ENCODE measurements at regions not wholly inside any gene's neighbourhood (a gene's known extent, or its start where the extent isn't known, plus 50 kb on each side); places are given as distances from the start of the nearest gene placed in this dataset.

DNA sequence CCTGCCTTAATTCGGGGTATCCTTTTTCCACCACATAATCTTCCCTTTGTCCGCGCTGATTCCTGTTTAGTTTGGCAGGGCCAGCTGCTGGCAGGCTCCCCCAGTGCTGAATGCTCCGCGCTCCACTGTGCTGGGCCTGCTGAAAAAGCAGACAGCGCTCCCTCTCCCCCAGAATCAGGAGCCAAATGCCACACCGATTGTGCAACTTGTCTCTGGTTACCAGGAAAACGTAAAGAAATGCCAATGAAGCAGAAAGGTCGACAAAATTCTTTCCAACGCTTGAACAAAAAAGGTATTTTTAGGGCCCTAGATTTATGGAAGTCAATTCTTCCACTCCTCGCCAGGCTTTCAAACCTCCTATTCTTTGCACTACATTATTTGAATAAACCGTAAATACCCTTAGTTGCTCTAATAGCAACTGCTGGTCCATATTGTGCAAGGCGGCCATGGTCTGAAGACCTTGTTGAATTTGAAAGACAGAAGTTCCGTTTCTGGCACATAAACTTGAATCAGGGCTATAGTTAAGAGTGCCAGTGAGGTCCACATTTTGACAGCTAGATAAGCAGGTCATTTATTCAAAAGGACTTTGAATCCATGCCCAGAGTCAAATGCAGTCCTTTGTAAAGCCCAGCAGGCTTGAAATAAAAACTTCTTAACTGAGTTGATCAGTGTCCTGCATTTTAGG is 206.7 kb upstream of the RFC3 start:
- H3K79me2 ChIP-seq (replicated peaks; ENCODE audit: insufficient read depth, low read length): no peaks in the 10 kb centered on the region
- TF ChIP-seq MXI1 (conservative IDR thresholded peaks at IDR 0.05; ENCODE audit: poor library complexity, severe bottlenecking) (no peak), EZH2 (IDR thresholded peaks at IDR 0.05; ENCODE audit: borderline replicate concordance, insufficient read depth, low read length, poor library complexity, severe bottlenecking) (no peak), POLR2AphosphoS5 (IDR thresholded peaks at IDR 0.05) (no peak), TAF1 (IDR thresholded peaks at IDR 0.05; ENCODE audit: low read depth) (no peak), RAD21 (conservative IDR thresholded peaks at IDR 0.05) (no peak), EP300 (conservative IDR thresholded peaks at IDR 0.05; ENCODE audit: poor library complexity, severe bottlenecking) (no peak), SMC3 (conservative IDR thresholded peaks at IDR 0.05; ENCODE audit: poor library complexity) (no peak)
- TF ChIP-seq, protein P1, sequence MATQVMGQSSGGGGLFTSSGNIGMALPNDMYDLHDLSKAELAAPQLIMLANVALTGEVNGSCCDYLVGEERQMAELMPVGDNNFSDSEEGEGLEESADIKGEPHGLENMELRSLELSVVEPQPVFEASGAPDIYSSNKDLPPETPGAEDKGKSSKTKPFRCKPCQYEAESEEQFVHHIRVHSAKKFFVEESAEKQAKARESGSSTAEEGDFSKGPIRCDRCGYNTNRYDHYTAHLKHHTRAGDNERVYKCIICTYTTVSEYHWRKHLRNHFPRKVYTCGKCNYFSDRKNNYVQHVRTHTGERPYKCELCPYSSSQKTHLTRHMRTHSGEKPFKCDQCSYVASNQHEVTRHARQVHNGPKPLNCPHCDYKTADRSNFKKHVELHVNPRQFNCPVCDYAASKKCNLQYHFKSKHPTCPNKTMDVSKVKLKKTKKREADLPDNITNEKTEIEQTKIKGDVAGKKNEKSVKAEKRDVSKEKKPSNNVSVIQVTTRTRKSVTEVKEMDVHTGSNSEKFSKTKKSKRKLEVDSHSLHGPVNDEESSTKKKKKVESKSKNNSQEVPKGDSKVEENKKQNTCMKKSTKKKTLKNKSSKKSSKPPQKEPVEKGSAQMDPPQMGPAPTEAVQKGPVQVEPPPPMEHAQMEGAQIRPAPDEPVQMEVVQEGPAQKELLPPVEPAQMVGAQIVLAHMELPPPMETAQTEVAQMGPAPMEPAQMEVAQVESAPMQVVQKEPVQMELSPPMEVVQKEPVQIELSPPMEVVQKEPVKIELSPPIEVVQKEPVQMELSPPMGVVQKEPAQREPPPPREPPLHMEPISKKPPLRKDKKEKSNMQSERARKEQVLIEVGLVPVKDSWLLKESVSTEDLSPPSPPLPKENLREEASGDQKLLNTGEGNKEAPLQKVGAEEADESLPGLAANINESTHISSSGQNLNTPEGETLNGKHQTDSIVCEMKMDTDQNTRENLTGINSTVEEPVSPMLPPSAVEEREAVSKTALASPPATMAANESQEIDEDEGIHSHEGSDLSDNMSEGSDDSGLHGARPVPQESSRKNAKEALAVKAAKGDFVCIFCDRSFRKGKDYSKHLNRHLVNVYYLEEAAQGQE (IDR thresholded peaks at IDR 0.05; ENCODE audit: borderline replicate concordance): no peak
- TF ChIP-seq, protein P2, sequence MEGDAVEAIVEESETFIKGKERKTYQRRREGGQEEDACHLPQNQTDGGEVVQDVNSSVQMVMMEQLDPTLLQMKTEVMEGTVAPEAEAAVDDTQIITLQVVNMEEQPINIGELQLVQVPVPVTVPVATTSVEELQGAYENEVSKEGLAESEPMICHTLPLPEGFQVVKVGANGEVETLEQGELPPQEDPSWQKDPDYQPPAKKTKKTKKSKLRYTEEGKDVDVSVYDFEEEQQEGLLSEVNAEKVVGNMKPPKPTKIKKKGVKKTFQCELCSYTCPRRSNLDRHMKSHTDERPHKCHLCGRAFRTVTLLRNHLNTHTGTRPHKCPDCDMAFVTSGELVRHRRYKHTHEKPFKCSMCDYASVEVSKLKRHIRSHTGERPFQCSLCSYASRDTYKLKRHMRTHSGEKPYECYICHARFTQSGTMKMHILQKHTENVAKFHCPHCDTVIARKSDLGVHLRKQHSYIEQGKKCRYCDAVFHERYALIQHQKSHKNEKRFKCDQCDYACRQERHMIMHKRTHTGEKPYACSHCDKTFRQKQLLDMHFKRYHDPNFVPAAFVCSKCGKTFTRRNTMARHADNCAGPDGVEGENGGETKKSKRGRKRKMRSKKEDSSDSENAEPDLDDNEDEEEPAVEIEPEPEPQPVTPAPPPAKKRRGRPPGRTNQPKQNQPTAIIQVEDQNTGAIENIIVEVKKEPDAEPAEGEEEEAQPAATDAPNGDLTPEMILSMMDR (IDR thresholded peaks at IDR 0.05; ENCODE audit: poor library complexity, severe bottlenecking): no peak
- H3K27ac ChIP-seq (ENCODE audit: low read length): no peak overlapping the region
- H2AFZ ChIP-seq (ENCODE audit: low read depth, low read length): no peak overlapping the region
- H3K4me3 ChIP-seq (ENCODE audit: low read length): no peak overlapping the region
- no peak overlapping the region for H3K4me2 ChIP-seq (ENCODE audit: low read length)
- H3K9me2 ChIP-seq (ENCODE audit: insufficient read depth, low read length): no peaks in the 10 kb centered on the region
- no peaks in the 10 kb centered on the region for H3F3A ChIP-seq (ENCODE audit: insufficient read depth, low read length, poor library complexity, severe bottlenecking)
- no peak overlapping the region for H3K9ac ChIP-seq (ENCODE audit: low read length)
- H3K9me3 ChIP-seq (ENCODE audit: low read length): no peaks in the 10 kb centered on the region
- H3K27me3 ChIP-seq (ENCODE audit: insufficient read depth, low read depth, low read length): no peaks in the 10 kb centered on the region
- no peaks in the 10 kb centered on the region for H3K36me3 ChIP-seq (ENCODE audit: insufficient read depth, low read length)
- H4K20me1 ChIP-seq (ENCODE audit: insufficient read depth): no peaks in the 10 kb centered on the region

DNA sequence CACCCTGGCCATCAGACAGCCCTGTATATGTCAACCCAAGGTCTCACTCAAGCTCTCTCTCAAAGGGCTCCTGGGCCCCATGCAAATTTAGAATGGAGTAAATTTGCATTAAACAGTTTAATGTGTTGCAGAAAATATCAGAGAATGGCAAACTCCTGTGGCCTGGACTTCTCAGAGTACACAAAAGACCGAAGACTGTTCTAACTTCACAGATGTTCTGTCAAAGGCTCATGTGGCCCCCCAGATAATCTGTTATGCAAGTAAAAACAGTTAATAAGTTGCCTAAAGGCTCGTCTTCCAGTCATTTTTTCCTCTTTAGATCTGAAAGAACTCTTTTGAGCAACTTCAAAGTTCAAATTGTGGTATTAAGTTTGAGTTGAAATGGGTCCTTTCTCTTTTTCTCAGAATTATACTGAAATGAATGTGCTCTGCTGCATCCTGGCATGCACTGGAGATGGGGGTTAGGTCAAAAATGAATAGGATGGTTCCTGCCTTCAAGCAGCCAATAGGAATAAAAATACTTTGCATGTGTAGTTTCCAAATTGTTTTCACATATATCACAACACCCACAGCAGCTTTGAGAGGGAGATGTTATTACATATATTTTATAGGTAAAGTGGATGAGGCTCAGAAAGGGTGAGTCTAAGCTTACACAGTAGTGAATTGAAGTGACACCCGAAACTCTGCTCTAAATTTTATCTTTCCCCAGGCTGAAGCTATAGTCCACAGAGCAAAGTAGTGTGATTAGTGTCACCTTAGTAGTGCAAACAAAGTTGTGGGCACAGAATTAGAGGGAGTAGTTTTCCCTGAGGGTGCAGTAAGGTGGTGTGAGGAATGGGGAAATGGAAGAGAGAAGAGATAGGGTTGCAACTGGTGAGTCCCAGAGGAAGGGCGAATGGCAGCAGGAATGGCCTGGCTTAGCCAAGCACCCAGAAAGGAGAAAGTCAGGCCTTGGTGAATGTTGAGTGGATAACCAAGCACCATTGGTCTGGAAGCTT is 205.0 kb upstream of the RFC3 start:
- H3K9me3 ChIP-seq (ENCODE audit: low read length): no peaks in the 10 kb centered on the region
- H3K27ac ChIP-seq (ENCODE audit: low read length): no peak overlapping the region
- no peaks in the 10 kb centered on the region for H4K20me1 ChIP-seq (ENCODE audit: insufficient read depth)
- TF ChIP-seq TAF1 (IDR thresholded peaks at IDR 0.05; ENCODE audit: low read depth) (no peak), SMC3 (conservative IDR thresholded peaks at IDR 0.05; ENCODE audit: poor library complexity) (no peak), EP300 (conservative IDR thresholded peaks at IDR 0.05; ENCODE audit: poor library complexity, severe bottlenecking) (no peak), EZH2 (IDR thresholded peaks at IDR 0.05; ENCODE audit: borderline replicate concordance, insufficient read depth, low read length, poor library complexity, severe bottlenecking) (no peak), POLR2AphosphoS5 (IDR thresholded peaks at IDR 0.05) (no peak), MXI1 (conservative IDR thresholded peaks at IDR 0.05; ENCODE audit: poor library complexity, severe bottlenecking) (no peak), RAD21 (conservative IDR thresholded peaks at IDR 0.05) (no peak)
- TF ChIP-seq, protein P1 (IDR thresholded peaks at IDR 0.05; ENCODE audit: borderline replicate concordance): no peak
- TF ChIP-seq, protein P2 (IDR thresholded peaks at IDR 0.05; ENCODE audit: poor library complexity, severe bottlenecking): no peak
- no peaks in the 10 kb centered on the region for H3K79me2 ChIP-seq (replicated peaks; ENCODE audit: insufficient read depth, low read length)
- H3K9me2 ChIP-seq (ENCODE audit: insufficient read depth, low read length): no peaks in the 10 kb centered on the region
- H2AFZ ChIP-seq (ENCODE audit: low read depth, low read length): no peak overlapping the region
- H3K4me3 ChIP-seq (ENCODE audit: low read length): no peak overlapping the region
- H3K36me3 ChIP-seq (ENCODE audit: insufficient read depth, low read length): no peaks in the 10 kb centered on the region
- no peak overlapping the region for H3K9ac ChIP-seq (ENCODE audit: low read length)
- H3K27me3 ChIP-seq (ENCODE audit: insufficient read depth, low read depth, low read length): no peaks in the 10 kb centered on the region
- no peak overlapping the region for H3K4me2 ChIP-seq (ENCODE audit: low read length)
- H3F3A ChIP-seq (ENCODE audit: insufficient read depth, low read length, poor library complexity, severe bottlenecking): no peaks in the 10 kb centered on the region
